ENCODE measurements at regions not wholly inside any gene's neighbourhood (a gene's known extent, or its start where the extent isn't known, plus 50 kb on each side); places are given as distances from the start of the nearest gene placed in this dataset.

- TF ChIP-seq CTCF (IDR thresholded peaks at IDR 0.05), result no peak
- no peak for TF ChIP-seq POLR2A (IDR thresholded peaks at IDR 0.05)
- no peak for TF ChIP-seq POLR2AphosphoS5 (IDR thresholded peaks at IDR 0.05)
- TF ChIP-seq EP300 (IDR thresholded peaks at IDR 0.05), result no peak
Observed at GRCh38 chr7:1295776-1296355, 63.2 kb downstream of the UNCX start.

Measured in gastroesophageal sphincter (tissue), 3 donors.